Posterior cingulate gyrus (tissue), 11 donors: ENCODE measurements at regions not wholly inside any gene's neighbourhood (a gene's known extent, or its start where the extent isn't known, plus 50 kb on each side); places are given as distances from the start of the nearest gene placed in this dataset.
"Not testable (repeated sequence)": the region's sequence is repeated elsewhere in the genome, so short reads cannot be mapped to it uniquely, and the experiment has no call there.

ENCODE experiments used
- DNase-seq, 10 donors: peaks; one replicate each; pipeline versions ENCODE4 v3.0.0 to v3.0.0-alpha.2; 2020 to 2021; ENCODE audit warnings: mixed read lengths in 3 of 10
- intact Hi-C: fragments of 100-400 bp; cut with DNase I; formaldehyde crosslinking; loops from one replicate; pipeline ENCODE4 v1.15.1; 2023

DNA sequence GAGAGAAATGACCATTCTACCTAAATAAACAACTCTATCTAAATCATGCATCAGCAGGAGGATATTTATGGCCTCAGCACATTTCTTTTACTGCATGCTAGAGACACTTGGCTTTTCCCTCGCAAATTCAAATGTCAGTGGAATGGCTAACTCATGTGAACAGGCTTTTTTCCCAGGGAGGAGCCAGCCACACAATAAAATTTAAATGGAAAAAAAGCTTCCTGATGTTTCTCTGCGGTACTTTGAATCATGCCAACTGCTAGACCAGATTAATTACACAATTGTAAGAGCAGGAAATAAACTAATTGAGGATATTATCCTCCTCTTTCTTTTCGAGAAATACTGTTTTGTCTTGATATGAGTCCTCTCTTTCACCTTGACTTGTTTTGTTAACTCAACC is 676.3 kb downstream of the IRS1 start:
- no peak for DNase-seq
- intact Hi-C loops: no loop called here

DNA sequence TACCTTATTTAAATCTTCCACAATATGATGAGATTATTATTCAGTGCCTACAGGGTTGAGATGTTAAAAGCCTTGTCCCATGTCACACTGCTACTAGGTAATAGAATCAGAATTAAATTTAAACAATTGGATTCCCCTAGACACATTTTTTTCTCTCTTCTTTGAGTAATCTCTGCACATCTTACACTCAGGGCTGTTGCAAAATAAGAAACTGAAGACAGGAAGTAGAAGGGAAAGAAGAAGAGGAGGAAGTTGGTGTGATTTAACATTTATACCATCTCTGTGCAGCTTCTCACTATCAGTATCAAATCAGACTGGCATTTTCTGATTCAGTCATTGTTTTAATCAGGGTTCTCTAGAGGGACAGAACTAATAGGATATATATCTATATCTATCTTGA is 677.6 kb downstream of the IRS1 start:
- intact Hi-C loops: no loop called here
- no peak for DNase-seq

DNA sequence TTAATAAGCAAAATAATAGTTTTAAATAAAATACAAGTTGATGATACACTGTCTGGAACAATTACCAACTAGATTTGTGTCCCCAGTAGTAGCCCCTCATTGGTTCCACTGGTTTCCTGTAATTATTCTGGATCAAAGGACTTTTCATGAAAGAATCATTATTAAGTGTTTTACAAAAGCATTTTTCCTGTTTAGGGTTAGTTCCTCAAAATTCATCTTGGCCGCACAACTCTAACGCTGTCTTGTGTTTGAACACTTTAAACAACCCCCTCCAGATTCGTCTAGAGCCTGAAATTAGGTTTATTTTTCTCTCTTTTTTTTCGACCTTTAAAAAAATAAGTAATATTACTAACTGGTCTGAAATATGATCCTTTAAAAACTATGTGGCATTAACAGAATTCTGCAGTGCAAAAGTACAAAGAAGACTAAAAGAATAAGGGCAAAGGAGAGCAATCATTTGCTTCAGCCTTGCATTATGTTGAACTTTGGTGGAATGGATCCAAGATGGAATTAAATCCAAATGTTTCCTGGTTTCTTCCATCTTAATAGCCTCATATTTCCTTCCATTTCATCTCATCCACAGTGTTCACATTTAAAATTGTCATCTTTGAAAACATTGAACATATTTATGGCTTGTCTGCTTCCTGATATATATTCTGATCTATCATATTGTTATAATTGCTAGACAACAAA is 678.4 kb downstream of the IRS1 start:
- intact Hi-C loops: no loop called here
- no peak for DNase-seq

DNA sequence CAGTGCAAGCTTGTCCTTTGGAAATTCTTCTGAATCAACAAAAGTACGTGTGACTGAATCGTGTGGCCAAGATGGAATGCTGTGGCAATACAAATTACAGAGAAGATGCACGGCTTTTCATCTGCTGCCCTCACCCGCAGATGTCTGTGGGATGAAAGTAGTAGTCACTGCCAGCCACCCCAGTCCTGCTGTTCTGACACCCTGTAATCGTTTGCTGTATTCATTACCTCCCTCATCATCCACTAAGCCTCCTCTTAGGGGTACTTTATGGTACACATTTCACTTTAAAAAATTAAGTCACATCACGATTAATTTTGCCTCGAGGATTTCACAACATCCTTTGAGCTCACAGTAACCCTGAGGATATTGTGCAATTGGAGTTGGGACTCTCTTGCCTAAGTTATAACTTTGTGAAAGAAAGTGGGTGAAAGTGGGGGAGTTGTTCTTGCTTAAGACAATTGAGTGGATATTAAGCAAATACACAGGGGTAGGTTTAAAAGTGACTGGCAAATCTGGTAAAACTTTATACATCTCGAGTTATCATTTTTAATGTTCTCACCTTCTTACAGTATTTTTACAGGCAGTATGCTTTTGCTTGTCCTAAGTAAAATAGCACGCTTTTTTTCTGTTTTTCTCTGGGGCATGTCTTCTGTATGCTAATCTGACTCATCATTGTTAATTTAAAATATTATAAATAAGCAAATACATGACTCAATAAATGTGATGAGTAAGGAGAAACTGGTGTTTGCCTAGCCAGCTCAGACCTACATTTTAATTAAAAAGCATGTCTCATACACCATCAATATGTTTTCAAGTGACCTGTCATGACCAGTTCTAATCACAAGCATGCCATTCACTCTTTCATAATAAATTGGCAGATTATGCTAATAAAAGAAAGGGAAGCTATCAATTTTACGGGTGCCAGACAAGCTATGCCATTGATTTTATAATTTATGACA is 680.9 kb downstream of the IRS1 start:
- intact Hi-C loops: no loop called here
- DNase-seq: peak in 1 of 10 donors; percentile 33

DNA sequence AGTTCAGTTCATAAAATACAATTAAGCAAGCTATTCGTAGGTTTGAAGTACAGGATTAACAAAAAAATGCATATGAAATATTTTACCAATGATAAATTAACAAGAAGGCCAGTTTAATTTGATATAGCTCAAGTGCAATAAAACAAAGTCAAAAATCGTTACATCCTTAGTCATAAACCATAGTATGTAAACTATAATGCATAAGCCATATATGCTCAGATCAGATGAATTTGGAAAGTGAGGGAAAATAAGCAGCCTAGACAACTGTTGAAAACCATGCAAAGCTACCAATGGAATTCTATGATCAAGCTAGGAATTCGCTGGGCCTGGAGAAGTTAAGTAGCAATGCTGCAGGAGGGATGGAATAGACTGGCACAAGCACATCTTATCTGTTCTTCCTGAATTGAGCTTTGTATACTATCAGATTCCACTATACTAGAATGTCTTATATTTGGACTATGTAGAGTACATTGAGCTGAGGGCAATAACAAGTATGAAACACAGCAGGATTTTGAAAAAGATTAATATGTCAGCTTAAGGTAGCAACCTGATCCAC is 682.0 kb downstream of the IRS1 start:
- no peak for DNase-seq
- intact Hi-C loops: no loop called here

DNA sequence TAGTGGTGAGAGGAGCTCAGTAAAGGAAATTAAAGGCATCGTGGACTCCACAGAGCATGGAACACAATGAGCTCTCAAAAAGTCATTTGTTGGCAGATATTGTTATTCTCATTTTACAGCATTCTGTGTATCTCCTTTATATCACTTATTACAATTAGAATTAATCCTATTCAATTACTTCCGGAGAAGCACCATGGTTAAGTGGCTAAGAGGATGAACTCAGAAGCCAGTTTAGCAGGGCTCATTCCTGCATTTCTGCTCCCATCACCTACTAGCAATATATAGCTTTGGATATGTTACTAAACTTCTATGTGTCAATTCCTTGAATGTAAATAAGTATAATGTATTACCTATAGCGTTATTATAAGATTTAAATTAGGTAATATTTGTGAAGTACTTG is 683.3 kb downstream of the IRS1 start:
- no peak for DNase-seq
- intact Hi-C loops: no loop called here

DNA sequence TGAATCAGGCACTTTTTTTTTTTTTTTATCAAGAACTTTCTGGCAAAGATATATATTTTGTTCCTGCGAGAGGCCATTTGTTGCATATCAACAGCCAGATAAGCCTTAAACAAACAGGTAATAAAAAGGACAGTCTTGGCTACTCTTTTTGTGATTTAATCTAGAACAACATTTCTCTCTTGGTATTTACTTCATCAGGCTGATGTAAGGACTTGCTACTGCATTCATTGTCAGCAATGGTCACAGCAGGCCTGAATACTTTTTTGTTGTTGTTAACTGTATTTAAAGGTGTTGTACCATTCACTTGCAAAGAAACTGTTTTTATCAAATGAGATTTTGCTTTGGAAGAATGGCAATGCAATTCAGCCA is 683.8 kb downstream of the IRS1 start:
- intact Hi-C loops: no loop called here
- DNase-seq: no peak

DNA sequence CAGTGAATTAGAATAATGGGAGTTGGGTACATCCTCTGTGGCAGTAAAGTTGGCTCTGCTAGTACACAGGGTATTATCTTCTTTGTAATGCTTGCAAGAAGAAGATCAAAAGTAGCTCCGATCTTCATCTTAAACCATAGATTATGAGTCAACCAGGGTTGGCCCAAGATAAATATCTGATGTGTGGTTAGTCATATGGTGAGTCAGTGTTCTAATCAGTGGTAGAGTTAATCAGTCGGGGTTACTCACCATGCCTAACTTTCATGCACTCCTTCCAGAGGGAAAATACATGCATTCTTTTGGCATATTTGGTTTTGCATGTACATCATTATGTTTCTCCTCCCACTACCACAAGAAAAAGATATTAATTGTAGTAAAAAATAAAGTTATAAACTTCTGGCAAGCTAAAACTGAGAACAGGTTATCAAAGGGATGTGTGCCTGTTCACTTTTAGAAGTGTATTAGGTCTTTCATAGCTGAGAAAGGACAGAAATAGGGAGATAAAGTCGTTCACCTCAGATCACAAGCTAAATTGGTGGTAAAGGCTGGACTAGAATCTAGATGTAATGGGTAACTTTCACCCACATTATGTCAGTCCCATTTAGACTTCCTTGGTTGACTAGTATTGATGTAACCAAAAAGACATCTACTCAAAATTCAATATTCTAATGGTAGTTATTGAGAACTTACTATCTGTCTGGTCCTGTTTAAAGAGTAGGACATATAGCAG is 684.4 kb downstream of the IRS1 start:
- no peak for DNase-seq
- intact Hi-C loops: no loop called here

DNA sequence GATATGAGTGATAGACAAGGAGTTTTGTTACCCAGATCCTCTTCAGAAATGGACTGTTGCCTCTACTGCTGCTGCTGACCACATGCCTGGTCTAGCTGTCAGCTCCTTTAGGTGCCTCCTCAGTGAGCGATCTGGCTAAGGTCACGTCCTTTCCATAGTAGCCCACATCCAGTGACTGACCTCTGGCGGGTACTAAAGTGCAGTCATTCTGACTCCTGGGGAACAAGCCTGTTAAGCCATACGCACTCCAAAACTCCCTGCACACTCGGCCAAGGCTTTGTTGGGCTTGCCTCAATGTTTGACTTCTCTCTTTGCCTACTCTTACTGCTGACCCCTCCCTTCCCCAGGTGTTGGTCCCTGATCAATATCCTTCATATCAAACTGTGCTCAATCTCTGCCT is 685.2 kb downstream of the IRS1 start:
- DNase-seq: no peak
- intact Hi-C loops: no loop called here

DNA sequence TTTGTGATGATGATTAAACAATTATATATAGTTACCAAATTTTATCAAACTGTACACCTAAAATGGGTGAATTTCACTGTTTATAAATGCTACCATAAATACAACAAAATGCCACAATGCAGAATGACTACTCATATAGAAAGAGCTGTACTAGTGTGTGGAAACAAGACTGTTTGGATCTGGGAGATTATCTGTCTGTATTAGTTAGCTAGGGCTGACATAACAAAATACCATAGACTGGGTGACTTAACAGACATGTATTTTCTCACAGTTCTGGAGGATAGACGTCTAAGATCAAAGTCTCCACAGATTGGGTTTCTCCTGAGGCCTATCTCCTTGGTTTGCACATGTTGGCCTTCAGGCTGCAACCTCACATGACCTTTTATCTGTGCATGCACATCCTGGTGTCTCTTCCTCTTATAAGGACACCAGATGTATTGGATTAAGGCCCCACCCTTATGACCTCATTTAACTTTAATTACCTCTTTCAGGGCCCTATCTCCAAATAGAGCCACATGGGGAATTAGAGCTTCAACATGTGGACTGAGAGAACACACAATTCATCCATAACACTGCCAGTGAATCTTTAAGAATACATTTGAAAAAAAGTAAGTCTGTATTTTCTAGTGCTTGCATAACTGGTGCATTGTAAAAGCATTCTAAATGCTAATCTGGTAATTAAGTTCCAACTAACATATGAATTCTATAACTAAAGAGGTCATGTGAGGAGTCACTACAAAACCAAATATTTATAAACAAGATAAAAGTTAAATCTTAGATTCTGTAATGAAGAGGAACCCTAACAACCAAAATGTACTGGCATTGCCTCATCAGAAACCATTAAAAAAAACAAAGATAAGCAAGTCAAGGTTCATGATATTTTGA is 699.6 kb downstream of the NYAP2 start:
- no peak for DNase-seq

DNA sequence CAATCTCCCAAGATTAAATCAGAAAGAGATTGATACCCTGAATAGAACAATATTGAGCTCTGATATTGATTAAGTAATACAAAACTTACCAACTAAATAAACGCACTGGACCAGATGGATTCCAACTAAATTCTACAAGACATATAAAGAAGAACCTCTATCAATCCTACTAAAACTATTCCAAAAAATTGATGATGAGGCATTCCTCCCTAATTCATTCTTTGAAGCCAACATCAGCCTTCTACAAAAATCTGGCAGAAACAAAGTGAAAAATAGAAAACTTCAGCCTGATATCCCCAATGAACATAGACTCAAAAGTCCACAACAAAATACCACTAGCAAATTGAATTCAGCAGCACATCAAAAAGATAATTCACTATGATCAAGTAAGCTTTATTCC is 695.5 kb downstream of the NYAP2 start:
- no peak for DNase-seq
- intact Hi-C loops: no loop called here

More for the DNA sequence above, 699.6 kb downstream of the NYAP2 start:
- intact Hi-C loops: no loop called here

DNA sequence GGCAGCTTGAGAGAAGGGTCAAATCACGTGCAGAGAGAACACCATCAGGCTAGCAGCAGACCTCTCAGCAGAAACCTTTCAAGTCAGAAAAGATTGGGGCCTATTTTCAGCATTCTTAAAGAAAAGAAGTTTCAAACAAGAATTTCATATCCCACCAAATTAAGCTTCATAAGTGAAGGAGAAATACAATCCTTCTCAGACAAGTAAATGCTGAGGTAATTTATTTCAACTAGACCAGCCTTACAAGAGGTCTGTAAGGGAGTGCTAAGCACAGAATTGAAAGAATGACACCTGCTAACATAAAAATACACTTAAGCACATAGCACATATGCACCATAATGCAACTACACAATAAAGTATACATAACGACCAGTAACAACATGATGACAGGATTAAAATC is 693.9 kb downstream of the NYAP2 start:
- intact Hi-C loops: no loop called here
- no peak for DNase-seq

DNA sequence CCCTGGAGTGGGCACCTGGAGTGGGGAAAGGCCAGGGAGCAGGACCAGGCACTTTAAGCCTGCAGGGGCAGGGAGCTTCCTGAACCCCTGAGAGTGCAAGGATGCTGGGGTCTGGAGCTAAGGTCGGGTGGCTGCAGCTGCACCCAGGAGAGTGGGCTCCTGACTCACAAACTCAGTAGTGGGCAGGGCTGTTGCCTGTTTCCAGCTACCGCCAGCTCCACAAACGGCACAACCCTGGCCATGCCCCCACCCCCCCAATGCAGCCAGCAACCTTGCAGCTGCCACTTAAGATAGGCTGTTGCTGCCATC is 688.8 kb downstream of the NYAP2 start:
- peak in 3 of 10 donors; percentile 47 to 65 (median 52) for DNase-seq
- intact Hi-C loops: no loop called here

DNA sequence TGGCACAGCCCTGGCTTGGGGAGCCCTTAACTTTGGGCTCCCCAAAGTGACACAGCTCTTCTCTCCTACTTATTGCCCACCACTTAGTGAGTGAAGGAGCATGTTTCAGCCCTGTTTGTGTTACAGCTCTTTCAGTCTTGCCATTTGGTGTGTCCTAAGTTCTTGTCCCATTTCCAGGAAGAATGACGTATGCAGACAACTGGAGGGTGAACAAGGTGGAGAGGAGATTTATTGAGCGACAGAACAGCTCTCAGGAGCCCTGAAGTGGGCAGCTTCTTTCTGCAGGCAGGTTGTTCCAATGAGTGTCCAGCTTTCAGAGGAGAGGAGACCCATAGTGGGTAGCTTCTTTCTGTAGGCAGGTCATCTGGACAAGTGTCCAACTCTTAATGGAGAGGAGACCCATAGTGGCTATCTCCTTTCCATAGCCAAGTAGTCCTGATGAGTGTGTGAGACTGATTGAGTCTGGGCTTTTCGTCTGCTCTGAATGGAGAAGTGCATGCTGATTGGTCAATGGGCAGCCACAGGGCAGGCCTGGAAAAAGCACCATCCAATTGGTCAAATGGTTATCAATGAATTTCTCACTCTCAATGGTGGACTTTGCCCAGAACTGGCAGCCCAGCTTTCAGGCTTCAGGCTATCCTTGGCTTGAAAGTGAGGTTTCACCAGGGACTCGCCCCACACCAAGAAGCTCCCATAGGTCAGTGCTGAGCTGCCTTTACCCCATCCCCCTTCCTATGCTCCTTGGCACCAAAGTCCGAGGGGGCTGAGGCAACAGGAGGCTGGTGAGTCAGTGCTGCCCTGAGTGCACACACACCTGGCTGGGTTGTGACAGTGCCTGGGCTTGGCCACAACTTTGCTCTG is 688.2 kb downstream of the NYAP2 start:
- intact Hi-C loops: no loop called here
- DNase-seq: peak in 1 of 10 donors; percentile 29

DNA sequence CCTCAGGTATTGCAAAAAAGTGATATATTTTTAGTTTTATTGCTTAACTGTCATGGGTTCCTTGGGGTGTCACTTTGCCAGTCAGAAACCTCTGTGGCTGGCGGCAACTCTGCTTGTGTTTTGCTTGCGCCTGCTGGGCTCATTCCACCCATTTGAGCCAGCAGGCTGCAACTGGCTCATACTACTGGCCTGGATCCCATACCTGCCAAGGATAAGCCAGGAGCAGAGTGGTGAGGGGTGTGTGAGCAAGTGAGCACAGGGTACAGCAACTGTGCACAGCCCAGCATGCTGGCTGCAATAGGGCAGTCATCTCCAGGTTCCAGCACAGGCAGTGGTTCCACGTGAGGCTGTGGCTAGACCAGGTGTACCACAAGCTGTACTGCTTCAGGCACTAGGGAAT is 687.5 kb downstream of the NYAP2 start:
- no peak for DNase-seq
- intact Hi-C loops: no loop called here

DNA sequence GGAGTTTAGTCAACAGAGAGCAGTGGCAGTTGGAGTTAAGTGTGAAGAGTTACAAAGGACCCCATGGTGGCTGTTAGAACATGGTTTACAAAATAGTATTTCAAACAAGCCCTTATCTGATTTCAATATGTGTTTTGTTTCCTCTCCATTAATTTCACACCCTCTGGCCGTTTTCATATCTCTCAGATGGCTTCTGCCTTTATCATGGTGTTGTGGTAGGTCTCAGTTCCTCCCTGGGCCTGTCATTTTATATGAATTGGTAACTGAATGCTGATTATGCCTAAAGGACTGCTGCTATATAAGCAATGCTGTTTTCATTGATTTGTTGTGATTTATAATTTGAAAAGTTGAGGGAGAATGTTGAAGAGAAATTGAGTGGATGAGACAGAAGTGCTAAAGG is 686.7 kb downstream of the NYAP2 start:
- intact Hi-C loops: no loop called here
- no peak for DNase-seq

DNA sequence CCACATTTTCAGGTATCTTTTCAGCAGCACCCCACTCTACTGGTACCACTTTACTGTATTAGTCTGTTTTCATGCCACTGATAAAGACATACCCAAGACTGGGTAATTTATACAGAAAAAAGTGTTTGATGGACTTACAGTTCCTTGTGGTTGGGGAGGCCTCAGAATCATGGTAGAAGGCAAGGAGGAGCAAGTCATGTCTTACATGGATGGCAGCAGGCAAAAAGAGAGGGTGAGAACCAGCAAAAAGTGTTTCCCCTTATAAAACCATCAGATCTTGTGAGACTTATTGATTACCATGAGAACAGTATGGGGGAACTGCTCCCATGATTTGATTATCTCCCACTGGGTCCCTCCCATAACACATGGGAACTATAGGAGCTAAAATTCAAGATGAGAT is 685.9 kb downstream of the NYAP2 start:
- intact Hi-C loops: not testable (repeated sequence)

DNA sequence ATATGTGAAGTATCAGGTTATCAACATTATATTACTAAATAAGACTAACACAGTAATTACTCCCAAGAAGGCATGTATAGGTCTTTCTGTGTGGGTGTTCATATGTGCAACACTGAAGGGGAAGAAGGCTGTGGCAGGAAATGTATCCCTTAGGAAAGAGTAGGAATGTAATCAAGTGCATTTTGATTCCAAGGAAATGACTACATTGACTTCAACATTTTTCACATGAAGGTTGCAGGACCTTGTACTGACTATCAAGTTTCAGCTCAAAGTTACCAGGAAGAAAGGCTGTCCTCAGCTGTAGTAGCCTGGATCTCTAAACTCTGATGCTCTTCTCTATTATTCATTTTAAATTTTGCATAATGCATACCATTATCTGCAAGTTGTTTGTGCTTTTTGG is 680.8 kb downstream of the NYAP2 start:
- intact Hi-C loops: no loop called here
- DNase-seq: no peak

More for the DNA sequence above, 685.9 kb downstream of the NYAP2 start:
- DNase-seq: not testable (repeated sequence)

DNA sequence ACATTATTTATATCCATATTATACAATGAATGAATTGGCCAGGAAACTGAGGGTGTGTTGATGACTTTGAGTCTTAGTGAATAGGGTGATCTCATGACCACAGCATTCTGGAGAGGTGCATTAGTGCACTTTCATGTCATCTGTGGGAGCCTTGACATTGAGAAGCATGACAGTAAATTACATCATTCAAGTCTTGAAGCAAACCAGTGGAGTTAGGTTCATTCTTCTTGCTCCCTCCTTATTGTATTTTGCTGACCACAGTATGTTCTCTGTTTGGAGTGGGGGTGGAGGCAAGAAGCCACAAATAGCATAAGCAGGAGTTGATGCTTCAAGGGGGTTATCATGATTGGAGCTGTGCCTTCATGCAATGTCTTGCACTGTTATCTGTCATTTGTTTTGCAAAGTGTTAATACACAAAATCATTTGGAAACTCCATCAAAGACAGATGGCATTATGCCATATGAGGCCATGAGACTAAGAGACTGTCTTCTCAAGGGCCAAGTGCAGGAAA is 680.2 kb downstream of the NYAP2 start:
- DNase-seq: no peak
- intact Hi-C loops: no loop called here
